ENCODE measurements at regions not wholly inside any gene's neighbourhood (a gene's known extent, or its start where the extent isn't known, plus 50 kb on each side); places are given as distances from the start of the nearest gene placed in this dataset.

- Histone ChIP-seq H3K4me3 (no peak overlapping the region), H3K27me3 (no peaks in the 10 kb centered on the region), H3K36me3 (no peaks in the 10 kb centered on the region), H3K27ac (no peak overlapping the region), H3K9me3 (no peaks in the 10 kb centered on the region), H3K4me1 (no peaks in the 10 kb centered on the region)
- no peak for DNase-seq (ENCODE audit: low spot score in 2 of 2)
- intact Hi-C loops (cut with DNase I): no loop called here
- TF ChIP-seq CTCF (IDR thresholded peaks at IDR 0.05): no peak
Observed at GRCh38 chr13:99751517-99752199, 219.9 kb downstream of the ZIC5 start.

- H3K9me3 ChIP-seq: no peaks in the 10 kb centered on the region
- H3K4me3 ChIP-seq: no peak overlapping the region
- no peak for TF ChIP-seq CTCF (IDR thresholded peaks at IDR 0.05)
- H3K27me3 ChIP-seq: no peaks in the 10 kb centered on the region
- H3K27ac ChIP-seq: no peak overlapping the region
- H3K36me3 ChIP-seq: no peaks in the 10 kb centered on the region
- intact Hi-C loops (cut with DNase I): no loop called here
- no peaks in the 10 kb centered on the region for H3K4me1 ChIP-seq
- DNase-seq (ENCODE audit: low spot score in 2 of 2): no peak
Observed at GRCh38 chr13:99750951-99751350, 220.6 kb downstream of the ZIC5 start.

GRCh38 chr13:99749271-99750019 is 222.1 kb downstream of the ZIC5 start:
- DNase-seq (ENCODE audit: low spot score in 2 of 2): no peak
- H3K36me3 ChIP-seq: no peaks in the 10 kb centered on the region
- no peak overlapping the region for H3K4me3 ChIP-seq
- TF ChIP-seq CTCF (IDR thresholded peaks at IDR 0.05): no peak
- no peaks in the 10 kb centered on the region for H3K9me3 ChIP-seq
- H3K27ac ChIP-seq: no peak overlapping the region
- H3K4me1 ChIP-seq: no peaks in the 10 kb centered on the region
- no peaks in the 10 kb centered on the region for H3K27me3 ChIP-seq
- intact Hi-C loops (cut with DNase I): no loop called here

- H3K9me3 ChIP-seq: no peaks in the 10 kb centered on the region
- H3K27me3 ChIP-seq: no peaks in the 10 kb centered on the region
- TF ChIP-seq CTCF (IDR thresholded peaks at IDR 0.05): no peak
- no peak overlapping the region for H3K27ac ChIP-seq
- no peak overlapping the region for H3K4me3 ChIP-seq
- intact Hi-C loops (cut with DNase I): no loop called here
- no peak for DNase-seq (ENCODE audit: low spot score in 2 of 2)
- H3K36me3 ChIP-seq: no peaks in the 10 kb centered on the region
- peaks cover 0 to 3% of the 10 kb centered on the region in 2 donors for H3K4me1 ChIP-seq
Observed at GRCh38 chr13:99747403-99747710, 224.2 kb downstream of the ZIC5 start.

- no peak for TF ChIP-seq CTCF (IDR thresholded peaks at IDR 0.05)
- no peak for DNase-seq (ENCODE audit: low spot score in 2 of 2)
- Histone ChIP-seq H3K27me3 (no peaks in the 10 kb centered on the region), H3K9me3 (no peaks in the 10 kb centered on the region), H3K4me1 (peaks cover 0 to 7% of the 10 kb centered on the region in 2 donors), H3K27ac (no peak overlapping the region), H3K36me3 (no peaks in the 10 kb centered on the region), H3K4me3 (no peak overlapping the region)
- intact Hi-C loops (cut with DNase I): no loop called here
Observed at GRCh38 chr13:99746637-99747402, 224.7 kb downstream of the ZIC5 start.
